Activated CD8-positive, alpha-beta memory T cell treated with anti-CD3 and anti-CD28 coated beads for 24 hours (primary cell): ENCODE measurements at regions not wholly inside any gene's neighbourhood (a gene's known extent, or its start where the extent isn't known, plus 50 kb on each side); places are given as distances from the start of the nearest gene placed in this dataset.
A peak's percentile ranks its signal among the peaks of the same experiment; 100 is the strongest.
"Not testable (repeated sequence)": the region's sequence is repeated elsewhere in the genome, so short reads cannot be mapped to it uniquely, and the experiment has no call there.

Source experiments
- DNase-seq: peaks from one replicate; pipeline ENCODE4 v3.0.0-alpha.2; 2020

DNA sequence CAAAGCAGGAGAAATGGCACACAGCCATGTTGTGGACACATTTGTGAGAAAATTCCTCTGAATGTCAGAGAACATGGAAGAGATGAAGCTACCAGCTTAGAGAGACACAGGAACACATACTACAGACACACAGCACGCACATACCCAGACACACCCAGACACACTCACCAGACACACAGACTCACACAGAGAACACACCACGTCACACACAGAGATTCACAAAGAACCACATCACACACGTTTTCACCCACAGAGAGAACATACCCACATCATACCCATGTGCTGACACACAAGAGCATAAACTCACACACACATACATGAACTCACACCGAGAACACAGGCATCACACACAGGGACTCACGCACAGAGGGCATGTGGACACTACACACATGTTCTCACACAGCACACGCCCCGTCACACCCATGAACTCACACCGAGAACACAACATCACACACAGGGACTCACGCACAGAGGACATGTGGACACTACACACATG lies 124.9 kb downstream of the METRNL start:
- peak; percentile 53 for DNase-seq

DNA sequence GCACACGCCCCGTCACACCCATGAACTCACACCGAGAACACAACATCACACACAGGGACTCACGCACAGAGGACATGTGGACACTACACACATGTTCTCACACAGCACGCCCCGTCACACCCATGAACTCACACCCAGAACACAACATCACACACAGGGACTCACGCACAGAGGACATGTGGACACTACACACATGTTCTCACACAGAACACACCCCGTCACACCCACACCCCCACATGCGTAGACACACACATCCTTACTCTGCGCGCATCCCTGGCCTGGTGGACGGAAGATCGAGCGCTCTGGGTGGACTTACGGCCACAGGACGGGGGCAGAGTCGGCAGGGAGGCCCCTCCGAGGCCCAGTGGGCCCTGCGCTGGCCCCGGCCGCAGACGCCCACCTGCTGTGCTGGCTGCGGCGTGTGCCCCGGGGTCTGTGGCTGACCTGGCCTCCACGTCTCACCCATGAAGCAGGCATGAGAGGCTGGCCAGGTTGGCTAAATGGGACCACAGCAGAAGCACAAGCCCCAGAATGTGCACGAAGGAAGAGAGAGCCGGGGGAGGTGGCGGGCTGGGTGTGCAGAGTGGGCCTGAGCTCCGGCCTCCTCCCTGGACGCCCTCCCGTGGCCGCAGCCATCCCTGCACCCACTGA lies 125.5 kb downstream of the METRNL start:
- peak; percentile 37 for DNase-seq

DNA sequence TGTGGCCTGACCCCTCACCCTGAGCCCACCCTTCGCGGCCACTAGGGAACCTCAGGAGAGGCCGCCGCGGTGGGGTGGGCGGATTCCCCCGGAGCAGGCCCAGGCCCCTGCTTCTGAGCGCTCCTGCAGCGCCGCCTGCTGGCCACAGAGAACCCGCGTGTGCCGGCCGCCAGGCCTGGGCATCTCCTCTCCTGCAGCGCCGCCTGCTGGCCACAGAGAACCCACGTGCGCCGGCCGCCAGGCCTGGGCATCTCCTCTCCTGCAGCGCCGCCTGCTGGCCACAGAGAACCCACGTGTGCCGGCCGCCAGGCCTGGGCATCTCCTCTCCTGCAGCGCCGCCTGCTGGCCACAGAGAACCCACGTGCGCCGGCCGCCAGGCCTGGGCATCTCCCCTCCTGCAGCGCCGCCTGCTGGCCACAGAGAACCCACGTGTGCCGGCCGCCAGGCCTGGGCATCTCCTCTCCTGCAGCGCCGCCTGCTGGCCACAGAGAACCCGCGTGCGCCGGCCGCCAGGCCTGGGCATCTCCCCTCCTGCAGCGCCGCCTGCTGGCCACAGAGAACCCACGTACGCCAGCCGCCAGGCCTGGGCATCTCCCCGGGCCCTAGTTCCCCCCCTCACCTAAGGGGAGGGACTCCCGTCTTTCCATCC lies 126.1 kb downstream of the METRNL start:
- DNase-seq = peak; percentile 79

DNA sequence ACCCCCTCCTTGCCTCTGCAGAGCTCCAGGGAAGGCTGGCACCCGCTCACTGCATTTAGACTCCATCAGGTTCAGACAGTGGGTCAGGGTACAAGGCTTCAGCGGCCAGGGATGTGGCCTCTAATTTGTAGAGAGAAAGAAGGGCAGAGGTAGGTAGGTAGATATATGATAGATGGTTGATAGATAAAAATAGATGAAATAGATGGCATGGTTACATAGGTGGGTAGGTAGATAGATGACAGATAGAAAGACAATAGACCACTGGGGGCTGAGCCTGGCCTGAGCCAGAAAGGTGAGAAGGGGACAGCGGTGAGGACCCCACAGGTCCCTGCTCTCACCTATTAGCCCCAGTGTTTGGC lies 126.6 kb downstream of the METRNL start:
- not testable (repeated sequence) for DNase-seq

DNA sequence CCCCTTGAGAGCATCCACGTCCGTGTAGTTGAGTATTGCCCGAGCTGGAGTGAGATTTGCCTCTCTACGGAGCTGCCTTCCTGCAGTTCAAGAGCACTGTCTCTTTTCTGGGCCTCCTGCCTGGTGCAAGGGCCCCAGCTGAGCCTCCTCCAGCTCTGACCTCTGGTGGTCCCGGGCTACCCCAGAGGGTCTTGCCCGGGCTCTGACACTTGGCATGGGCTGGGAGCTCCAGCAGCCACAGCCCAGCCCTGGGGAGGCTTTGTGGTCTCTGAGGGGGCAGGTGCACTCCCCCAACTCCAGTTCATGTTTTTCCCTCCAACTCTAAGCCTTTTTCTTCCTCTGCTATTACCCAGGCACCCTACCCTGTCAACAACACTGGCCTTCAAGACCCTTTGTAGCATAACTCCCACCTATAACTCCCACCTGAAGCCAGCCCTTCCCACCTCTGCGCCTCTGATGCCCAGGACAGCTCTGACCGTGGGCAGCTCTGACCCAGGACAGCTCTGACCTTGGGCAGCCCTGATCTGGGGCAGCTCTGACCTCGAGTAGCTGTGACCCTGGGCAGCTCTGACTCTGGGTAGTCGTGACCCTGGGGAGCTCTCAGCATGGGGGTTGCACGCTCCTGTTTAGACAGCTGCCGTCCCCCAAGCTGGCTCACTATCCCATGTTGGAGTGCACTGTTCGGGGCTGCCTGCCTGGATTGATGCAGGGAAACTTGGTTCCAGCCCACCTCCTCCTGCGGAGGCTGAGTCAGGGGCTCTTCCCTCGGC lies 127.6 kb downstream of the METRNL start:
- peak; percentile 51 for DNase-seq

DNA sequence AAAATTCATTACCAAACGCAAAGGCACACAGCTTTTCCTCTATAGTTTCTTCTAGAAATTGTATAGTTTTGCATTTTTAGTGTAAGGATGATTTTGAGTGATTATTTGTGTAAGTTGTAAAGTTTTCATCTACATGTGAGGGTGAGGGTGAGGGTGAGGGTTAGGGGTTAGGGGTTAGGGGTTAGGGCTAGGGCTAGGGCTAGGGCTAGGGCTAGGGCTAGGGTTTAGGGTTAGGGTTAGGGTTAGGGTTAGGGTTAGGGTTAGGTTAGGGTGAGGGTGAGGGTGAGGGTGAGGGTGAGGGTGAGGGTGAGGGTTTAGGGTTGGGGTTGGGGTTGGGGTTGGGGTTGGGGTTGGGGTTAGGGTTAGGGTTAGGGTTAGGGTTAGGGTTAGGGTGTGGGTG lies 167.6 kb downstream of the METRNL start:
- DNase-seq = not testable (repeated sequence)
